ENCODE measurements at regions not wholly inside any gene's neighbourhood (a gene's known extent, or its start where the extent isn't known, plus 50 kb on each side); places are given as distances from the start of the nearest gene placed in this dataset.

- TF ChIP-seq CTCF (conservative IDR thresholded peaks at IDR 0.05; ENCODE audit: low read depth, low read length) (no peak), EZH2 (IDR thresholded peaks at IDR 0.05; ENCODE audit: borderline replicate concordance, low read depth, low read length, poor library complexity, severe bottlenecking) (no peak)
Measured at GRCh38 chr5:93911609-93912008, 170.2 kb upstream of the POU5F2 start.

Measured in A673 (cell line).